ENCODE measurements at regions not wholly inside any gene's neighbourhood (a gene's known extent, or its start where the extent isn't known, plus 50 kb on each side); places are given as distances from the start of the nearest gene placed in this dataset.
A peak's percentile ranks its signal among the peaks of the same experiment; 100 is the strongest.
"Not testable (repeated sequence)": the region's sequence is repeated elsewhere in the genome, so short reads cannot be mapped to it uniquely, and the experiment has no call there.

DNA sequence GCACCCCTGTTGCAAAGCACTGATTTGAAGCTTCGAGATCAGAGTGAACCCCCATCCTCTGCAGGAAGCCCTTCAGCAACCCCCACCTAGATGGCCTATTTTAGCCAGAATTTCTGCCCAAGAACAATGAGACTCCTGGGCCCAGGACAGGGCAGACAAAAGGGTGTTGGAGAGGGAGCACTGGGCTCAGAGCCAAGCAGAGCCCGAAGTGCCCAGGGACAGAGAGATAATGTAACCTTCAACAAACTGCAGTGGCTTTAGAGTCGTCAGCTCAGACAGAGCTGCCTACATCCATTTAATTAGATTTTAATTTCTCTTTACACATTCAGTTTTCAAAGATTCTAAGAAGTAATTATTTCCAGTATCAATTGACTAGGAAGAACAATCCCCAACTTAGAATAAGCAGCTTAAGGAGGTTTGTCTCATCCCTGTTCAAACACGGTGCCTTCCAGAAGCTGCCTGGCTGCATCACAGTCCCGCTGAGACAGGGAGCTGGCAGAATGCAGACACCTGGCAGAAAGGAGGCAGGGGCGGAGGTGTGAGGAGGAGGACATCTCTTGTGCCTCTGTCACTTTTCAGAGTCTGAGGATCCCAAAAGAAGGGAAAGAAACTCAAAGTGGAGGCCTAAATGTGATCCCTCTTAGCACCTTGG is 504.9 kb upstream of the CCDC196 start:
- peak; percentile 47 for DNase-seq
- intact Hi-C loops (cut with DNase I), result no loop called here
- ATAC-seq (ENCODE audit: poor library complexity), result peak; percentile 89

DNA sequence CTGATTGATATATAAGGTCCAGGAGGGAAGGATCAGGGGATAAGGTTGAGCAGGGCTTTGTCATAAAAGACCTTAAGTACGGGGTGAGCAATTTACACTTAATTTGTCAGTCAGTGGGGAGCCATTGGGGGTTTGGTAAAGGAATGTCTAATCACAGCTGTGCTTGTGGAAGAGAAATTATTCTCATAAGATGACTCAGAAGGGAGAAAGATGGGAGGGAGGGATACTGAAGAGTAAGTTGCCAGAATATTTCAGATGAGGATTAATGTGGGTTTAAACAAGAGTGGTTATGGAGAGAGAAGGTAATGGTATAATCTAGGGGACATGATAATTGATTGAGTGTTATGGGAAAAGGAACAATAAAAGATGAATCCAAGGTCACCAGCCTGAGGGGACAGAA is 500.1 kb upstream of the CCDC196 start:
- intact Hi-C loops (cut with DNase I), result no loop called here
- DNase-seq, result no peak
- no peak for ATAC-seq (ENCODE audit: poor library complexity)

DNA sequence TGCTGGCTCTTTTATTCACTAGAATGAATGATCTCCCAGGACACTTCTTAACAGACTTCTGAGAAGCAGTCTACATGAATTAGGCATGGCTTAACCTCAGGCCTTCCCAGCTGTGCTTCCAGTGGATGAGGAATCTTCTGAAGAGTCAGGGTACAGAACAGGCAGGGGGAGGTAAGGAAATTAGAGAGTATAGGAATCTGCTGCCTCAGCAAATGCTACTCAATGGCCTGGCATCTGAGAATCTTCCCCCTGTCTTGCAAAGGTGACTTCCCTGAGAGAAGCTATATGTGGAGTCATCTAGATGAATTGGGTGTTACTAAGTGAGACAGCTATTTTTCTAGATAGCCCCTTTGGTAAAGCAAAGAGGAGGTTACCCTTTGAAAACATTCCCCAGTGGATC is 496.2 kb upstream of the CCDC196 start:
- intact Hi-C loops (cut with DNase I), result no loop called here
- ATAC-seq (ENCODE audit: poor library complexity), result no peak

DNA sequence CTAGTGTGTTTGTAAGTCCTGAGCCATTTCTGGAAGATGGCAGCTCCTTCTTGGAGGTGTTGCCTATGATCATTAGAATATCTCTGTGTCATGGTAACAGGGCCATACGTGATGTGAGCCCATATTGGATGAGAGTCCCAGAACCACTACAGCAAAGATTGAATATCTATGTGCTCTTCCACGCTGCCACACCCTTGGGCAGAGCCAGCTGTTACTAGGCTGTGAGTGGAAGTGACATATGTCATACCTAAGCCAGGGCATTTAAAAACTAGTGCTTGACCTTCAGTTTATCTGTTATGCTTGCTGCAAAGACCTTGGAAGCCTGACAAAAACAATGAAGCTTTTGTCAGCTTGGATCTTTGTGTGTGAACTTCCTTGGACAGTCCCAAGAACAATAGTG is 495.1 kb upstream of the CCDC196 start:
- no peak for DNase-seq
- intact Hi-C loops (cut with DNase I), result no loop called here
- ATAC-seq (ENCODE audit: poor library complexity), result peak; percentile 48

More for the DNA sequence above, 496.2 kb upstream of the CCDC196 start:
- no peak for DNase-seq

DNA sequence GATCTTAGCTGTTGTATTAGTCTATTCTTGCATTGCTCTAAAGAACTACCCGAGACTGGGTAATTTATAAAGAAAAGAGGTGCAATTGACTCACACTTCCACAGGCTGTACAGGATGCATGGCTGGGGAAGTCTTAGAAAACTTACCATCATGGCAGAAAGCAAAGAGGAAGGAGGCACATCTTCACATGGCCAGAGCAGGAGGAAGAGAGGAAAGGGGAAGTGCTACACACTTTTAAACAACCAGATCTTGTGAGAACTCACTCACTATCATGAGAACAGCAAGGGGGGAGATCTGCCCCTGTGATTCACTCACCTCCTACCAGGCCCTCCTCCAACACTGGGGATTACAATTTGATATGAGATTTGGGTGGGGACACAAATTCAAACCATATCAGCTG is 494.2 kb upstream of the CCDC196 start:
- not testable (repeated sequence) for ATAC-seq (ENCODE audit: poor library complexity); DNase-seq

DNA sequence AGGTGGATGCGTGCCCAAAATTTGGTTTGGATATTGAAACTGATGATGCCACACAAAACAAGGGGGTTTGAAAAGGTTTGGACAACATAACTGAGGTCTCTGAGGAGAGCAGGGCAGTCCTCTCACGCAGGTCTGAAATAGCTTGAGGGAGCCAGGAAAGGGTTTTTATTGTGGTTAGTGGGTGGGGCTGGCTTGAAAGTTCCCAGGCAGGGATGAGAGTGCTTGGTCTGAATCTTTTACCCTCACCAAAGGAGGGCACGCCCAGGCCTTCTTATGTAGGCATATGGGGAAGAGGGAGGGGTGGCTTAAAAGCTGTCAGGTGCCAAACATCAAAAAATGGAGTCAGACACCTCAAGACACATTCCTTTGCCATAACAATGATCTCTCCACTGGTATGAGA is 493.1 kb upstream of the CCDC196 start:
- intact Hi-C loops (cut with DNase I), result no loop called here
- DNase-seq, result no peak
- ATAC-seq (ENCODE audit: poor library complexity), result no peak

More for the DNA sequence above, 494.2 kb upstream of the CCDC196 start:
- intact Hi-C loops (cut with DNase I), result not testable (repeated sequence)

DNA sequence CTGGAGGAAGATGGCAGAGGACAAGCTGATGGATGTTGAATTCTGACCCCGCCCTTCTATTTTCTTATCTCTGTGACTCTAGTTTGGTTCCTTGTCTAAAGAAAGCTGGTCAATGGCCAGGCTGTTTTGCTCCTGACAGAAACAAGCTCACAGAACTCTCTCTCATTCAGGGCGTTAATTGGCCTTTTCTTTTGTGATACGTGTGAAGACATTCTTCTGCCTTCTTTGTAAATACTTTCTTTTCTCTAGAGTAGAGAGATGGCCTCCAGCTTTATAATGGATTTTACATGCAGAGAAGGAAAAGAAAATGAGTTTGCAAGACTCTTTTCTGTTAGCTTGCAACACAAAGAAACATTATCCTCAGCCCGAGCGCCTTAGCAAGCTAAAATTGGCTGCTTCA is 492.2 kb upstream of the CCDC196 start:
- no peak for ATAC-seq (ENCODE audit: poor library complexity)
- no peak for DNase-seq
- intact Hi-C loops (cut with DNase I), result no loop called here

DNA sequence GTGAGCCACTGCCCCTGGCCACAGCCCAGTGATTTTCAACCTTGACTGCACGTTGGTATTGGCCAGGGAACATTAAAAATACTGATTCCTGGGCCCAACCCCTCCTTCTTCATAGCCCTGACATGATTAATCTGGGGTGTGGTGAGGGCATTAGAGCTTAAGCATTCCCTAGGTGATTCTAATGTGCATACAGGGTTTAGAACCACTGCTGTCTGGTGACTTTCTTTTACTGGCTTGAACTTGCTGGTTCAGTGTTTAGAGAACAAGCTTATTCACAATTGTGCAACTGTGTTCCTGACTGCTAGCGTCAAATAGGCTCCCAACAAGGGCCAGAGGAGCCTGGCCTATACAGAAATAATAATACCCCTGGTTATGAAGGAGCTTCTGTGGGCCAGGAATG is 488.8 kb upstream of the CCDC196 start:
- no peak for DNase-seq
- intact Hi-C loops (cut with DNase I), result no loop called here
- no peak for ATAC-seq (ENCODE audit: poor library complexity)

DNA sequence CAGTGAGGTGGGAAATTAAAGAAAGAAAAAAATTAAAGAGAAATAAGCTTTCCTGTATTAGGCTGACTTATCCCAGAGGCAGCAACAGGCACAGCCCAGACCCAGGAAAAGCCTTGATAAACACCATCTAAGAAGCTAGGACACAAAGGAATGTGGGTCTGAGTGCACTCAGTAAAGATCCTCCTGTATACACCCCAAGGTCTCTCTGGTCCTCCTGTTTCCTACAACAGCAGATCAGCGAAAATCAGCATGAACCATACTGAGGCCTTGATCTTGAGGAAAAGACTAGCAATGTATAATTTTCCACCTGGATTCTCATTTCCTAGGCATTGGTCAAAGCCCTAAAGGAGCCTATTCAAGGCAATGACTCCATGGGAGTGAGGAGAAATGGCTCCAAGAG is 486.3 kb upstream of the CCDC196 start:
- intact Hi-C loops (cut with DNase I), result no loop called here
- DNase-seq, result no peak

DNA sequence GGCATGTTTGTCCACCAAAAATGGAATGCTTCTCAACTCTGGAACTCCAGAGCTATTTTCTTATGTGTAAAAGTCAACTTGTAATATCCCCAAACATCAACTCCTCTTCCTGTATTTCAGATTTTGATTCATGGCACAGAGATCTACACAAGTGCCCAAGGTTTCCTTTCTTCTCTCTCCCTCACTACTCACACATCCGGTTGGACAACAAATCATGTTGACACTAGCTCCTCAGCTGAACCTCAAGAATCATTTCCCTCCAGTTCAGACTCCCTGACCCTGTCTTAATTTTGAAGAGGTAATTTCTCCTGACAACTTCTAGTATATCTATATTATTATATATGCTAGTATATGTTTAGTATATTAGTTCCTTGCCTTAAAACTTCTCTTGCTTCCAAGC is 485.4 kb upstream of the CCDC196 start:
- ATAC-seq (ENCODE audit: poor library complexity) (no peak), DNase-seq (no peak)
- intact Hi-C loops (cut with DNase I), result no loop called here

More for the DNA sequence above, 486.3 kb upstream of the CCDC196 start:
- no peak for ATAC-seq (ENCODE audit: poor library complexity)

DNA sequence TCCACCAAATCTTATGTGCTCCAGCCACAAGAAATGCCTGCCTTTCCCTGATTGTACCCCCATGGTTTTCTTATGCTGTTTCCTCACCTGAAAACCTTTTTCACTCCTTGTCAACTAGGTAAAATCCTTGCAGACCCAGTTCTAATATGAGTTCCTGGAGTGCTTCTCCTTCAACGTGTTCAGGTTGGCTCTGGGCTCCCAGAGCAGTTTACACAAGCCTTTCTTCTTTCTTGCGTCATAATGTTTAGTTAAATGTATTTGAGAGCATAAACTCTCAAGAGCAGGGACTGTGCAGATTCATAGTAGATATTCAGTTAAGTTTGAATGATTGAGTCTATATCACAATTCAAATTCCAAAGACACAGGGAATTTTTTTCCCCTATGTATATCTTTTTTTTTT is 484.8 kb upstream of the CCDC196 start:
- ATAC-seq (ENCODE audit: poor library complexity), result no peak

DNA sequence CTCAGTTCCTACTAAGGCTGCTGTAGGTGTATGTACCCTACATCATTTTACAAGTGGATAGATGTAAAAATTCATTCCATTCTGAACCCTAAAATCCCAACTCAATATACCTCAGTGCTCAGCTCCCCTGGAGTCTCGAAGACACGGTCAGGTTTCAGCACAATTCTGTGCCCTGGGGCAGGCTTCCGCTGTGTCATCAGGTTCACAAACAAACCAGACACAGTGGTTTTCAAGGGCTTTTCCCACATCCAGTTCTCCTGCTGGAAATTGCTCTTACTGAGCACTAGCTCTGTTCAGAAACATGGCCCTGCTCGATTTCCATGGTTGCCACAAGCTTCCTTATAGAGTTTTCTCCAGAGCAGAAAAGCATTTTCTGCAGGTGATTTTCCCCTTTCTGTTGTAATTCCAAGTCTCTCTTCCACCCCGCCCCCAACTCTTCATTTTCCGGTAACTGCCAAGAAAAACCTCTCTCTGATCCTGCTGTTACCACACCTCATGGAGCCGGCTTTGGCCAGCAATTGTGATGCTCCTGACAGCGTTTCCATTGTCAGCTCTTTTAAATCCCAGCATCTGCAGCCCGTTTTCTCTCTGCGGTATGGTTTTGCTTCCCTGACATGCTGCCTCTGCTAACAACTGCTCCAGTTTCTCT is 483.0 kb upstream of the CCDC196 start:
- intact Hi-C loops (cut with DNase I), result no loop called here
- DNase-seq (no peak), ATAC-seq (ENCODE audit: poor library complexity) (no peak)

More for the DNA sequence above, 484.8 kb upstream of the CCDC196 start:
- DNase-seq, result no peak
- intact Hi-C loops (cut with DNase I), result no loop called here

DNA sequence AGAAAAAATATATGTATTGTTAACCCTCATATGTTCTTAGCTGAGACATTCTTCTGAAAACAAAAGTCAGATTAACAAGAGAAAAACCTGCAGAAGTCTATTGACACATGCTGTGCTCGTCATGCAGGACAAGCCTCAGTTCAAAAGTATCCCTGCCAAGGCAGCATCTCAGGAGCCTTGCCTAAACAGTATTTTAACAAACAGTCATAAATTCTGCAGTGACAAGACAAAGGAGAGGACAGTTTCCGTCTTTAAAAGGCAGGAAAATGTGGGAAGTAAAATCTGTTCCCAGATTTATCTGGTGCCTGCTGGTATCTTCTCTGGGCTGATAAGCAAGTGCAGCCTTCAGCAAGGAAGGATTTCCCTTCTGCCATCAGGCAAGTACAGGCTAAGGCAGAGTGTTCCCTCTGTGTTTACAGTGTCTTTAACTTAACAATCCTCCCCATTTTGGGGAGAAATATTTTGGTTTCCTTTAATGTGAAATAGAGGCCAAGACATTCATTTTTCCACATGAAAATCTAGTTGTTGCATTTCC is 480.2 kb upstream of the CCDC196 start:
- no peak for DNase-seq
- ATAC-seq (ENCODE audit: poor library complexity), result no peak
- intact Hi-C loops (cut with DNase I), result no loop called here

DNA sequence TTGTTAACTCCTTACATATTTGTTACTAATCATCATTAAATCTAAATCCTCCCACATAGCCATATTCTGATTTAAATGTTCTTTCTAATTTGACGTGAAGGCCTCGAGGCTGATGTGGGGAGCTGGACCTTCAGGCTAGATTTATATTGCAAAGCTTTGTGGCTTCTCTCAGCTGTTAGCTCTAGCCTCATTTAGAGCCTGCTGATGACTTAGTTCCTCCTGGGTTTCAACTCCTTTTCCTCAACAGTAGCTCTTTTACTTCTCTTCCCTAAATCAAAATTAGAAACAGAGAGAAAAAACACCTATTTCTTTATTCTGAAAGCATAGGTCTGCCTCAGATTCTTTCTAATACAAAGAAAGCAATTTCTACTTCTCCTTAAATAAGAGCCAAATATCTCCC is 477.5 kb upstream of the CCDC196 start:
- intact Hi-C loops (cut with DNase I), result no loop called here
- DNase-seq (no peak), ATAC-seq (ENCODE audit: poor library complexity) (no peak)

DNA sequence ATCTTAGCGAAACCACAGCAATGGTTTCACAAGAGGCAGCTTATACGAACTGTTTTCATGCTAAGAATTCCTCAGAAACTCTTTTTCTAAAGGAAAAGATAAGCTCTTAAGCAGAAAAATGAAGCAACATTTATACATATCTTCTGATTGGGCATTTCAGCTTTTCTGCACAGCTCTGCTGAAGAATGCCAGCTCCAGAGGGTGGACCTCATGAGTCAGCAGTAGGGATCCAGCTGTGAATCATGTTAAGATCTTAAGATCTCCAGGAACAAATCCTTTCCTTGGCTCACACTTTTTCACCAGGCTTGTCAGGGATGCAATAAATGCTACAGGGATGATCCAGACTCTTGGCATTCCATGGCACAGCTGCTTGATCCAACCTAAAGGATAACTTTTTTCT is 477.1 kb upstream of the CCDC196 start:
- peak; percentile 36 for ATAC-seq (ENCODE audit: poor library complexity)

DNA sequence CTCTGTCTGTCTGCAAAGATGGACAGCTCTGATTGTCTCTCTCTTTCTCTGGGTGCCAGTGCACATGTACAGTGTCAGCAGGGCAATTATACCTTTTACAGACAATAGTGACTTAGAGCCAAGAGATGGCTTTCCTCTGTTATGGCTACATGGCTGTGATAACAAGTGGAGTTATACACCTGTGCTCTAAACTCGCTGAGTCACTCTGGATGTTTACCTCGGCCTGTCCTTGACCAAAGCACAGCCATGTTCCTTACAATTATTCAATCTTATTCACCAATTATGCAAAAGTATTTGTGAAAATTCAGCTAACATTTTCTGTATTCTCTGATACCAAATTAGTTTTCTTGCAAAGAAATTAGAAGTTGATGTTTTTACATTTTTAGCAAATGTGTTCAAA is 475.5 kb upstream of the CCDC196 start:
- DNase-seq (no peak), ATAC-seq (ENCODE audit: poor library complexity) (no peak)
- intact Hi-C loops (cut with DNase I), result no loop called here

More for the DNA sequence above, 477.1 kb upstream of the CCDC196 start:
- no peak for DNase-seq
- intact Hi-C loops (cut with DNase I), result no loop called here

DNA sequence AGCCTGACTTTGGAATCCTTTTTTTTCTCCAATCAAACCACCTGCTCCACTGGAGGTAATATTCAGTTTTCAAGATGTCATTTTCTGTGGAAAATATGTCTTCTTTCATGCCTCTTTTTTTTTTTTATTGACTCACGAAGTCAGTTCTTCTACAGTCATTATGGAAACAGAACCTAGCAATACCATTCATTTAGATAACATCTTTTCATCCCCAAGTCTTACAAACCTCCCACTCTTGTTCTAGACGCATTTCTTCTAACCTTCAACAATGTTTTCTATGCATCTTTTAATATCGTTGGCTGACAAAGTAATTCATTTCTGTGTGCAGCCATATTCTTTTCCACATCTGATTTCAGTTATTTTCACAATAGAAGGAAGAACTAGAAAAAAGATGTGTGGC is 474.3 kb upstream of the CCDC196 start:
- intact Hi-C loops (cut with DNase I), result no loop called here
- DNase-seq (no peak), ATAC-seq (ENCODE audit: poor library complexity) (no peak)

DNA sequence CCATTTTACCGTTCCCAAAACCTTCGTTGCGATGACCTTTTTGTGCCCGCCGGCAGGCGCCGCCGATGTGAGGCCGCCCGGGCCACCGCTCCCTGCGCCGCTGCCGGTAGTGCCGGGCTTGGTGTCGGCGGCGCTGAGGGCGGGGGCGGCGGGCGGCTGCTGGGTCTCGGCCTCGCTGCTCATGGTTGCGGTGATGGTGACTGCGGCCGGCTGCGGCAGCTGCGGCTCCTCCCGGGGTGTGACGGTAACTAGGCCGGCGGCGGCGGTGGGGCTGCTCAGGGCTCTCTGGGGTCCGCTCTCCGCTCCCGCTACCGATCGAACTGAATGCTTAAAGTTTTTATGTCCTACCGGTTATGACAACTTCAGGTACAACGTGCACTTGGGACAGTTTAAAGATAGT is 472.6 kb upstream of the CCDC196 start:
- intact Hi-C loops (cut with DNase I); DNase-seq; ATAC-seq (ENCODE audit: poor library complexity): not testable (repeated sequence)

DNA sequence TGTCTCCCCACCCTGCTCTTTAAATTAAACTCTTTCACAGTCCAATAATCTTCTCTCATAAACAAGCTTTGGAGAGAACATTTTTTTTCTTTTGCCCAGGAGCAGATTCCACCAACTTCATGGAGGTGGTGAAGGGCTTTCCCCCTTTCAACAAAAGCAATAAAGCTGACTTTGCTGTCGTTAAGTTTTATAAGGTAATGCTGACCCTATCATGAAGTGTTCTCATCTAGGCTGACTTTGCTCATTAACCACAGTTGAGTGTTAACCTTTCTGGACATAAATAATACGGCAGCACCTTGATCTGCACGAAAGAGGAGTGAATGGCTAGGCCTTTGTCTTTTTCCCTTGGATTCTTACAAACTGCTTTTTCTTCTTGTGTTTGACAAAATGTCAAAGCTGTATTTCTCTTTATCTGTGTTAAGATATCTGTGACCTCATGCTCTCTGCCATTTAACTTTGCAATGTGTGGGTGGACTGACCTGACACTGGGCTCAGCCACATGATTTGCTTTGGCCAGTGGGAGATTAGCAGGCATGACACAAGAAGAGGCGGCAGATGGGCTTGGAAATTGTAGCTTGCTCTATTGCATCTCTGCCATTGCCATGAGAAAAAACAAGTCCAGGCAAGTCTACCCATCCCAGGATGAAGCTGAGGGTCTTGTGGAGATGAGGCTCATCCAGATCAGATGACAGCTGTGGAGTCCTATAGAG is 470.9 kb upstream of the CCDC196 start:
- no peak for ATAC-seq (ENCODE audit: poor library complexity)
- intact Hi-C loops (cut with DNase I), result no loop called here

DNA sequence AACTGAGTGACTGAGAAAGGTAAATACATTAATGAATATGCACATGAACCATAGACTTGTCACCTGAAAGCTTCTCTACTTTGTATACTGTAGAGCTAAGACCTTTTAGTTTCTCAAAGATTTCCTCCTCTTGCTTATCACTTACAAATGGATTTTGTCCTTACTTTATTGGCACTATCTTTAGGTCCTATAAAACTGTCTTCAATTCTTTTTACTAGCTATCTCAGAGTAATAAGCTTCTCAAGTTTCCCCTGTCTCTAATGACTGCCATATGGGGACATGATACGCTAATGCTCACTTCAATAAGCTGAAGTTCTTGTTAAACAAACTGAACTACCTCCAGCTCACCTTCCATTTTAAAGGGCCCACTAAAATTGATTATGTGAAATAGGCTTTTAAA is 468.2 kb upstream of the CCDC196 start:
- DNase-seq (no peak), ATAC-seq (ENCODE audit: poor library complexity) (no peak)
- intact Hi-C loops (cut with DNase I), result no loop called here

More for the DNA sequence above, 470.9 kb upstream of the CCDC196 start:
- no peak for DNase-seq

Measured in Right ventricle myocardium superior (tissue), 1 donor.